OCI-LY7 (cell line): ENCODE measurements at regions not wholly inside any gene's neighbourhood (a gene's known extent, or its start where the extent isn't known, plus 50 kb on each side); places are given as distances from the start of the nearest gene placed in this dataset.

Experiments
- BruUV-seq: library from RNA; stranded (reverse); fragments of 400-500 nt; replicated peaks from 2 replicates; lab custom pipeline; 2021; lab: Mats Ljungman, UMichigan
- CTCF ChIA-PET: fragments of 300-600 bp; sonication (Branson Sonifier 250); formaldehyde crosslinking; loops from one replicate; lab custom pipeline; 2022; ENCODE audit warnings: antibody characterized with exemption; ENCODE audit not compliant: unreplicated experiment; lab: Charles Lee
- POLR2A ChIA-PET: fragments of 300-600 bp; sonication (Branson Sonifier 250); formaldehyde crosslinking; loops from one replicate; lab custom pipeline; 2022; ENCODE audit warnings: antibody characterized with exemption; lab: Charles Lee
- DNase-seq: peaks from one replicate; pipeline ENCODE4 v3.0.0-alpha.2; 2015; ENCODE audit warnings: low spot score
- H2AFZ ChIP-seq: fragments of 200-600 bp; sonication (generic), shearing (Covaris generic); 2 replicates; pipeline ENCODE4 v1.6.1; 2014; ENCODE audit warnings: mild to moderate bottlenecking, antibody characterized with exemption, low read length, moderate library complexity
- H3K27ac ChIP-seq: fragments of 200-600 bp; sonication (generic); 2 replicates; pipeline ENCODE4 v1.5.1; 2014; ENCODE audit warnings: mixed run types, low read depth, mild to moderate bottlenecking, moderate library complexity, low read length, inconsistent platforms; ENCODE audit not compliant: poor library complexity, severe bottlenecking
- H3K36me3 ChIP-seq: fragments of 200-600 bp; sonication (generic); 2 replicates; pipeline ENCODE4 v1.6.1; 2014; ENCODE audit warnings: mild to moderate bottlenecking, antibody characterized with exemption, low read length, moderate library complexity, mixed read lengths; ENCODE audit not compliant: insufficient read depth
- H3K4me1 ChIP-seq: fragments of 200-600 bp; sonication (generic); 2 replicates; pipeline ENCODE4 v1.5.1; 2014; ENCODE audit warnings: mild to moderate bottlenecking, low read length; ENCODE audit not compliant: insufficient read depth, poor library complexity, severe bottlenecking
- H3K4me2 ChIP-seq: fragments of 200-600 bp; sonication (generic); 2 replicates; pipeline ENCODE4 v1.6.1; 2014; ENCODE audit warnings: mild to moderate bottlenecking, low read length
- H3K4me3 ChIP-seq: fragments of 200-600 bp; sonication (generic); 2 replicates; pipeline ENCODE4 v1.5.1; 2014; ENCODE audit warnings: mild to moderate bottlenecking, low read depth, low read length; ENCODE audit not compliant: poor library complexity, severe bottlenecking
- H3K79me2 ChIP-seq: fragments of 200-600 bp; sonication (generic); 2 replicates; pipeline ENCODE4 v1.6.1; 2016; ENCODE audit warnings: low read depth, mild to moderate bottlenecking, low read length, moderate library complexity, mixed read lengths; ENCODE audit not compliant: insufficient read depth
- H3K9me2 ChIP-seq: fragments of 200-600 bp; sonication (generic); 2 replicates; pipeline ENCODE4 v1.6.1; 2016; ENCODE audit warnings: mild to moderate bottlenecking, low read length, mixed read lengths; ENCODE audit not compliant: insufficient read depth
- H3K9me3 ChIP-seq: fragments of 200-600 bp; sonication (generic); 2 replicates; pipeline ENCODE4 v1.6.1; 2014; ENCODE audit warnings: mild to moderate bottlenecking, mixed run types, low read length, mixed read lengths
- H4K20me1 ChIP-seq: fragments of 200-600 bp; sonication (generic); 2 replicates; pipeline ENCODE4 v1.6.1; 2014; ENCODE audit warnings: mild to moderate bottlenecking, antibody characterized with exemption, low read length, moderate library complexity, mixed read lengths; ENCODE audit not compliant: insufficient read depth
- EZH2phosphoT487 ChIP-seq: fragments of 200-600 bp; sonication (generic); IDR thresholded peaks from 2 replicates; pipeline ENCODE4 v1.6.1; 2018; ENCODE audit warnings: low read depth, borderline replicate concordance, mild to moderate bottlenecking, mixed run types, antibody characterized with exemption, low read length, moderate library complexity, mixed read lengths
- intact Hi-C: fragments of 100-400 bp; cut with micrococcal nuclease; formaldehyde crosslinking; loops from one replicate; pipeline ENCODE4 v1.10.0; 2022; ENCODE audit not compliant: unreplicated experiment
- TF ChIP-seq, protein P1 (sequence below): fragments of 200-600 bp; sonication (generic); conservative IDR thresholded peaks from 2 replicates; pipeline ENCODE4 v1.5.1; 2014; ENCODE audit warnings: mild to moderate bottlenecking, antibody characterized with exemption, low read length, moderate library complexity, mixed read lengths

GRCh38 chr7:68324621-68325020 lies 1273.7 kb upstream of the AUTS2 start:
- DNase-seq, result no peak
- no peaks in the 10 kb centered on the region for H3K36me3 ChIP-seq
- POLR2A ChIA-PET, result interaction anchor here (0.9 kb wide), 1 partner anchor 39 kb away, joined by 3 read pairs; no protein-coding TSS in a partner anchor
- H3K9me3 ChIP-seq, result no peaks in the 10 kb centered on the region
- H3K27ac ChIP-seq, result no peak overlapping the region
- no peaks in the 10 kb centered on the region for H3K4me1 ChIP-seq
- H3K4me2 ChIP-seq, result no peak overlapping the region
- no peaks in the 10 kb centered on the region for H3K79me2 ChIP-seq
- H3K4me3 ChIP-seq, result no peak overlapping the region
- BruUV-seq, result no TSS peak
- intact Hi-C loops, result no loop called here
- TF ChIP-seq, protein P1, sequence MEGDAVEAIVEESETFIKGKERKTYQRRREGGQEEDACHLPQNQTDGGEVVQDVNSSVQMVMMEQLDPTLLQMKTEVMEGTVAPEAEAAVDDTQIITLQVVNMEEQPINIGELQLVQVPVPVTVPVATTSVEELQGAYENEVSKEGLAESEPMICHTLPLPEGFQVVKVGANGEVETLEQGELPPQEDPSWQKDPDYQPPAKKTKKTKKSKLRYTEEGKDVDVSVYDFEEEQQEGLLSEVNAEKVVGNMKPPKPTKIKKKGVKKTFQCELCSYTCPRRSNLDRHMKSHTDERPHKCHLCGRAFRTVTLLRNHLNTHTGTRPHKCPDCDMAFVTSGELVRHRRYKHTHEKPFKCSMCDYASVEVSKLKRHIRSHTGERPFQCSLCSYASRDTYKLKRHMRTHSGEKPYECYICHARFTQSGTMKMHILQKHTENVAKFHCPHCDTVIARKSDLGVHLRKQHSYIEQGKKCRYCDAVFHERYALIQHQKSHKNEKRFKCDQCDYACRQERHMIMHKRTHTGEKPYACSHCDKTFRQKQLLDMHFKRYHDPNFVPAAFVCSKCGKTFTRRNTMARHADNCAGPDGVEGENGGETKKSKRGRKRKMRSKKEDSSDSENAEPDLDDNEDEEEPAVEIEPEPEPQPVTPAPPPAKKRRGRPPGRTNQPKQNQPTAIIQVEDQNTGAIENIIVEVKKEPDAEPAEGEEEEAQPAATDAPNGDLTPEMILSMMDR, result no peak
- TF ChIP-seq EZH2phosphoT487, result no peak
- no peaks in the 10 kb centered on the region for H3K9me2 ChIP-seq
- no peak overlapping the region for H2AFZ ChIP-seq
- no peaks in the 10 kb centered on the region for H4K20me1 ChIP-seq
- CTCF ChIA-PET, result no interaction called here

DNA sequence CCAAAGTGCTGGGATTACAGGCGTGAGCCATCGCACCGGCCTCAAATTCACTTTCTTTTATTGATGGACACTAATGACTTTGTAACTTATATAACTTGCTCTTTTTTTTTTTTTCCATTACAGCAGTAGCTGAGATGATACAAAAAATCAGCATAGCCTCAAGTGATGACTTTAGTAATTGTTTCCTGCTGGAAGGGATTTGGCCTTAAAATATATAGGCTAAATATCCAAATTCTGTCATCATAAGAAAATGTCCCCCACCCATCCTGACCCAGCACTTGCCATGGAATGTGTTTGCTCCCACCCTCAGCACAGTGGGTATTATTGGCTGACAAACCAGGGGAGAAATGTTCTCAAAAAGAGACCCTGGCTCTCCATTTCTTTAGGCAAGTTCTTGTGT lies 1264.1 kb upstream of the AUTS2 start:
- CTCF ChIA-PET, result no interaction called here
- H3K27ac ChIP-seq, result no peak overlapping the region
- BruUV-seq, result no TSS peak

DNA sequence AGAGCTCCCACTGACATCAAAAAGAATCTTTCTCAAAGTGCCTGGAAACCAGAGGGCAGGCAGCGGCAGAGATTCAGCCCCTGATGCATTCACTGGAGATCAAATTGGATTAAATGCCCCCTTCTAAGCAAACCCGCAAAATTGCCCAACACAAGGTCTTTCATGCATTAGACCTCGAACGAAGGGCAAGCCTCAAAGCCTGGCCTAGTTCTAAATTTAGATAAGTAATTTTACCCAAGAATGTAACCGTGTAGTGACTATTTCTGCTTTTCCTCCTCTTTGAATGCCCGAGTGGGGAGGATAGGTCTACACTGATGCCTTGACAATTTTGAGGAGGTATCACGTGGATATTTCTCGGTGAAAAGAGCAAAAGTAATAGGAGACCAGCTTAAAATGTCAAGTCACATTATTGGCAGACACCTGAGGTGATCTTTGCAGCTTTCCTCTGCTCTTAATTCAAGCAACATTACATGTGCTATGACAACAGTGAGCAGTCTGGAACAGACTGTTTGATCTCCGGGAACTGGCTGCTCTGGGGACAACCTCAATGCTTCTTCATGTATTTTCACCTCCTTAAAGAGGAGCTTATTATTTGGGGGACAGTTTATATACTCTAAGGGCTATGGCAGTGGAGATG lies 1263.5 kb upstream of the AUTS2 start:
- Histone ChIP-seq H3K4me3 (no peak overlapping the region), H3K79me2 (no peaks in the 10 kb centered on the region), H3K4me1 (no peaks in the 10 kb centered on the region), H3K9me2 (no peaks in the 10 kb centered on the region), H4K20me1 (no peaks in the 10 kb centered on the region), H3K9me3 (no peaks in the 10 kb centered on the region), H2AFZ (no peak overlapping the region), H3K36me3 (no peaks in the 10 kb centered on the region), H3K4me2 (no peak overlapping the region), H3K27ac (no peak overlapping the region)
- ChIA-PET CTCF (no interaction called here), POLR2A (interaction anchor here (0.6 kb wide), 1 partner anchor 122 kb away, joined by 7 read pairs; no protein-coding TSS in a partner anchor)
- TF ChIP-seq, protein P1, result no peak
- no peak for TF ChIP-seq EZH2phosphoT487
- DNase-seq, result no peak
- intact Hi-C loops, result no loop called here
- no TSS peak for BruUV-seq

More for the DNA sequence above, 1264.1 kb upstream of the AUTS2 start:
- Histone ChIP-seq H3K36me3 (no peaks in the 10 kb centered on the region), H3K79me2 (no peaks in the 10 kb centered on the region), H2AFZ (no peak overlapping the region), H3K9me3 (no peaks in the 10 kb centered on the region), H3K9me2 (no peaks in the 10 kb centered on the region), H4K20me1 (no peaks in the 10 kb centered on the region), H3K4me3 (no peak overlapping the region), H3K4me1 (no peaks in the 10 kb centered on the region), H3K4me2 (no peak overlapping the region)
- intact Hi-C loops, result no loop called here
- POLR2A ChIA-PET, result no interaction called here
- DNase-seq, result no peak
- TF ChIP-seq, protein P1, result no peak
- no peak for TF ChIP-seq EZH2phosphoT487
